WTC11 (cell line): ENCODE measurements at regions not wholly inside any gene's neighbourhood (a gene's known extent, or its start where the extent isn't known, plus 50 kb on each side); places are given as distances from the start of the nearest gene placed in this dataset.

Experiments used
- CTCF ChIP-seq: fragments of 200-600 bp; IDR thresholded peaks from 2 replicates; pipeline ENCODE4 v1.8.0; 2022; ENCODE audit warnings: antibody characterized with exemption
- HMGA2 ChIP-seq: fragments of 250-450 bp; sonication (Bioruptor Pico); IDR thresholded peaks from 2 replicates; pipeline ENCODE4 v1.4.0; 2021; ENCODE audit warnings: mild to moderate bottlenecking, moderate library complexity
- IRF2 ChIP-seq: sonication (generic); formaldehyde crosslinking; IDR thresholded peaks from 2 replicates; pipeline ENCODE4 v1.8.0; 2022; ENCODE audit warnings: low read depth, missing genetic modification reagents, borderline replicate concordance
- JUN ChIP-seq: sonication (generic); formaldehyde crosslinking; IDR thresholded peaks from 2 replicates; pipeline ENCODE4 v1.8.0; 2023; ENCODE audit warnings: mild to moderate bottlenecking, missing genetic modification reagents
- TEAD4 ChIP-seq: sonication (generic); formaldehyde crosslinking; IDR thresholded peaks from 2 replicates; pipeline ENCODE4 v1.8.0; 2022; ENCODE audit warnings: mild to moderate bottlenecking, missing genetic modification reagents
- ZBTB43 ChIP-seq: sonication (generic); formaldehyde crosslinking; IDR thresholded peaks from 2 replicates; pipeline ENCODE4 v1.8.1; 2023; ENCODE audit warnings: mild to moderate bottlenecking, missing genetic modification reagents

GRCh38 chr3:163935411-163935810 is 1142.9 kb downstream of the SI start:
- TF ChIP-seq JUN (no peak), HMGA2 (CRISPR knock-in tag) (no peak), IRF2 (no peak), ZBTB43 (no peak), TEAD4 (CRISPR knock-in tag) (no peak), CTCF (no peak)
